Globus pallidus (tissue), 1 donor: ENCODE measurements at regions not wholly inside any gene's neighbourhood (a gene's known extent, or its start where the extent isn't known, plus 50 kb on each side); places are given as distances from the start of the nearest gene placed in this dataset.
"Not testable (repeated sequence)": the region's sequence is repeated elsewhere in the genome, so short reads cannot be mapped to it uniquely, and the experiment has no call there.

ENCODE experiments used
- DNase-seq: peaks from one replicate; pipeline ENCODE4 v3.0.0-alpha.2; 2015; ENCODE audit warnings: low spot score

DNA sequence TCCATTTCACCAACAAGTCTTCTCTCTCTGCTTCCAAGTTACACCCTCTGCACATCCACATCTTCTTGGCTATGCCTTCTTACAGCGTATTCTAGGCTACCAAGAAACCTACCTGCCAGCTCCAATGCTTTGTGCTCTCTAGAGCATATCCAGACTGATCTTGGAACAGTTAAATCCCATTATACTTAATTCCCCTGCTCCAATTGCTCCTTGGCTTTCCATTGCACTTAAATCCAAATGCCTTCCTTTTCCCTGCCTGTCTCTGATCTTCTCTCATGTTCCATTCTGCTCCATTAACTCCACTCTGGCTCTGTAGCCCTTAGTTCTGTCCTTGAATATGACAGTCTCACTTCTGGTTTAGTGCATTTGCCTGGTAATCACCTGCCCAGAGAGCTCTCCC is 322.4 kb downstream of the LRRC70 start:
- no peak for DNase-seq

DNA sequence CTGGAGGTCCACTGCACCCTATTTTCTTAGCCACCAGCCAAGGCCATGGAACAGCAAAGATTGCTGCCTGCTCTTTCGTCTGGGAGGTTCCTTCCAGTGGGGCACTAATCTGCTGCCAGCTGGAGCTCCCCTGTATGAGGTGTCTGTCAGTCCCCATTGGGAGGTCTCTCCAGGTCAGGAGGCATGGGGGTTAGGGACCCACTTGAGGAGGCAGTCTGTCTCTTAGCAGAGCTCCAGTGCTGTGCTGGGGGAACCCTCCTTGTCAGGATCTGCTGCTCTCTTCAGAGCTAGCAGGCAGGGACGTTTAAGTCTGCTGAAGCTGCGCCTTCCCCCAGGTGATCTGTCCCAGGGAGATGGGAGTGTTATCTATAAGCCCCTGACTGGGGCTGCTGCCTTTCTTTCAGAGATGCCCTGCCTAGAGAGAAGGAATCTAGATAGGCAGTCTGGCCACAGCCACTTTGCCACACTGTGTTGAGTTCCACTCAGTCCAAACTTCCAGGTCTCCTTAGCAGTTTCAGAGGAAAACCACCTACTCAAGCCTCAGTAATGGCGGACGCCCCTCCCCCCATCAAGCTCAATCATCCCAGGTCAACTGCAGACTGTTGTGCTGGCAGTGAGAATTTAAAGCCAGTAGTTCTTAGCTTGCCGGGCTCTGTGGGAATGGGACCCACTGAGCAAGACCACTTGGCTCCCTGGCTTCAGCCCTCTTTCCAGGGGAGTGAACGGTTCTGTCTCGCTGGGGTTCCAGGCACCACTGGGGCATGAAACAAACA is 317.7 kb downstream of the LRRC70 start:
- no peak for DNase-seq

DNA sequence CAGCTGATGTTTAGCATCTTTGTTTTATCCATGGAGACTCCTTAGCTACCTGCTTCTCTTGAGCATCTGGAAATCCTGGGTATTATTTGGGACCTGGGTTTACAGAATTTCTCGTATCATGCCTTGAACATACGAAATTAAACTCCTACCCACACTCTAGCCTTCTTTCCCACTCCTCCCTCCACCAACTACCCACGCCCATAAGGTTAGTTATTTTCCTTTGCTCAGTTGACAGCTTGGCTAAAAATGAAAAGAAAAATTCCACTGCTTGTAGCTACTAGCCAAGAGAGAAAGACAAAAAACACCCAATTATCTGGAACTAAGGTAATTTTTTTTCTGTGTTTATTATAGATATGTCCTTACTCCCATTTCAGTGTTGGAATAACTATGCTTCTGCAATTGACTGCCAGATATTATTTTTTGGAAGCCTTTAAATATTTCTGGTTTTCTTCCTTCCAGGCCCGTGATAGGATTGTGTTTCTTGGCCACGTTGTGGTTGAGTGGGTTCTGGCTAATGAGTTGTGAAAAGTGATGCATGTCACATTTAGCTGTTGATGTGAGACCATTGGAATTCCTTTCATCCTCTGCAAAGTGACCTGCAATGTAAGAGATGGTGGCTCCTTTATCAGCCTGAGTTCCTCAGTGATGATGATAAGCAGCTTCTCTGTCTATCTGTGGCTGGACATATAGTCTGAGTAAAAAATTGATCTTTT is 308.1 kb downstream of the LRRC70 start:
- DNase-seq = no peak

DNA sequence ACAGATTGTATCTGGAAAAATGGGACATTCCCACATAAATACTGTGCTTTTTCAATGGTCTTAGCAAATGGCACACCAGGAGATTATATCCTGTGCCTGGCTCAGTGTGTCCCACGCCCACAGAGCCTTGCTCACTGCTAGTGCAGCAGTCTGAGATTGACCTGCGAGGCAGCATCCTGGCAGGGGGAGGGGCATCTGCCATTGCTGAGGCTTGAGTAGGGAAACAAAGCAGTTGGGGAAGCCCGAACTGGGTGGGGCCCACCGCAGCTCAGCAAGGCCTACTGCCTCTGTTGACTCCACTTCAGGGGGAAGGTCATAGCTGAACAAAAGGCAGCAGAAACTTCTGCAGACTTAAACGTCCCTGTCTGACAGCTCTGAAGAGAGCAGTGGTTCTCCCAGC is 258.7 kb downstream of the LRRC70 start:
- not testable (repeated sequence) for DNase-seq

DNA sequence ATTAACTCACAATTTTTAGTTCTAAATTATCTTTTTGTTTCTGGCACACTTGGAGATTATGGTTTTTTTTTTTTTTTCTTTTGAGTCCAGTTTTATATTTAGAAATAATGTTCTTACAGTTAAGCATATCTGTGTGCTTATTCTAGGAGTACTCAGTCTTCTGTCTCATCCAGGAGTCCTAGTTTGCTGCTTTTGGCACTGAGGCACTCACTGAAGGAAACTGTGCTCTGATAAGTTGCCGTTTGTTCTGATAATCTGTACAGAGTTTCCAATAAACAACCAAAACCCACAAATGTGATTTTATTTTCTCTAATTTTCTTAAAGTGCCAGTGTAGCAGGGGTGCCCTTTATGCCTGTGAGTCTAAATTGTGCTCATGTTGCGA is 251.0 kb downstream of the LRRC70 start:
- DNase-seq = no peak

DNA sequence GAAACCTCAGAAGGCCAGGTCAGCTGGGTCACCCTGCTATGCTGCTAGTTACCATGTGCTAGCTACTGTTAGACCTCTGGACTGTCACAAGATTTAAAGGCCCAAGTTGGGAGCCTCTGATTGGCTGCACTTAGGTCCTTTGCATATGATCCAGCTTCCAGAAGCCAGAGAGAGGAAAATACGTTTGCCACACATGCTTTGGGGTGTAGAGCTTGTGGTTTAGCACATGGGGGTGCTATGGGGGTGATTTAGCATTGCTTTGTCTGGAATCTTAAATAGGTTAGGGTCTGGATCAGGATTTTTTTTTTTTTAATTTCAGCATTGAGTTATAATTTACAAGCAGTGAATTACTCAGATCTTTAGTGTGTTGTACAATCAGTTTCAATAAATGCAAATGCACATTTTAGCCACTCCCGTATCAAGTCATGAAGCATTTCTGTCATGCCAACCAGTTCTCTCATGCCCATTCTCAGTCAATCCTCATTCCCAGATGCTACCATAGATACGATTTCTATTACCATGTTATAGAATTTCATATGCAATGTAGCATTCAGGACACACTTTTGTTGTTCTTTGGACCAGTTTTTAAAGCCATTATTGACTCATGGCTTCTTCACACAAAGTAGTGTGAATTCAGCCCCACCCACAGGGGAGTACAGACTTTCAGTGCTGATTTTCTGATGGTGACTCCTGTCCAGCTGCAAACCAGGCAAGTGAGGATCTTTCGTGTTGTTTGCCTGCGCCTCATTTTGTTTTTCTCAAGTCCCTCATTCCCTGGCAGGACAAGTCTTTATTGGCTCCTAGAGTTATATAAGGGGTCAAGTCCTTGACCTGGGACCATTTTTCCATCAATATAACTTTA is 250.4 kb downstream of the LRRC70 start:
- no peak for DNase-seq

DNA sequence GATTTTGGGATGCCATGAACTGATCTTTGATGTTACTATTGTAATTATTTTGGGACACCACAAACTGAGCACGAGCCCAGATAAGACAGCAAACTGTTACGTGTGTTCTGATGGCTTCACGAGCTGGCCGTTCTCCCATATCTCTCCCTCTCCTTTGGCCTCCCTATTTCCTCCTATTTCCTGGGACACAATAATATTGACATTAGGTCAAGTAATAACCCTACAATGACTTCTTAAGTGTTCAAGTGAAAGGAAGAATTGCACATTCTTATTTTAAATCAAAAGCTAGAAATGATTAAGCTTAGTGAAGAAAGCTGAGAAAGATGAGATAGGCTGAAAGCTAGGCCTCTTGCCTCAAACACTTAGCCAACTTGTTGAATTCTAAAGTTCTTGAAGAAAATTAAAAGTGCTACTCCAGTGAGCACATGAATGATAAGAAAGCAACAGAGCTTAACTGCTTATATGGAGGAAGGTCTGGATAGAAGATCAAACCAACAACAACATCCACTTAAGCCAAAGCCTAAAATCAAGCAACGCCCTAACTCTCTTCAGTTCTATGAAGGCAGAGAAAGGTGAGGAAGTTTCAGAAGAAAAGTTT is 247.1 kb downstream of the LRRC70 start:
- DNase-seq = no peak

DNA sequence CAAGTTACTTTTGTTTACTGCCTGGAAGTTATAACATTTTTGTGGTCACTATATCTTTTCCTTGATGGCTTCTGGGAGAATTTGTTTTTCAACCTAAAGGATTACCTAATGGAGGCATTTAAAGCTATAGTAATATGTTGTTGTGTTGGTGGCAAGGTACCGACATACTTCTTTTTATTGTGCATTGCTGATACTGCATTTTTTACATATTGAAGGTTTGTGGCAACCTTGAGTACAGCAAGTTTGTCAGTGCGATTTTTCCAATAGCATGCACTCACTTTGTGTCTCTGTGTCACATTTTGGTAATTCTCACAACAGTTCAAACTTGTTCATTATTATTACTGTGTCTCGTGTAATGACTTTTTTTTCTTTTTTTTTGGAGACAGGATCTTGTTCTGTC is 246.3 kb downstream of the LRRC70 start:
- no peak for DNase-seq

DNA sequence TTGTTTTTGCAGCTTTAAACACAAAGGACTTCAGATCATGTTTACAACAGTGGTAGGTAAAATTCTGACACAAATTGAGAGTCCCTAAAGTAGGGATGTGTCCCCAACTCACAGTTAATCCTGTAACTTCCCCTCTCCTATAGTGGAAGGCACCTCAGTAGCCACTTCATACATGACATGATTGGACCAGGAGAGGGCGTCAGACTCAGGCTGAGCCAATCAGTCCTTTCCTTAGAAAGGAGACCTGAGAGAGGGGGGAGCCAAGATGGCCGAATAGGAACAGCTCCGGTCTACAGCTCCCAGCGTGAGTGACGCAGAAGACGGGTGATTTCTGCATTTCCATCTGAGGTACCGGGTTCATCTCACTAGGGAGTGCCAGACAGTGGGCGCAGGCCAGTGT is 238.4 kb downstream of the LRRC70 start:
- DNase-seq = not testable (repeated sequence)

DNA sequence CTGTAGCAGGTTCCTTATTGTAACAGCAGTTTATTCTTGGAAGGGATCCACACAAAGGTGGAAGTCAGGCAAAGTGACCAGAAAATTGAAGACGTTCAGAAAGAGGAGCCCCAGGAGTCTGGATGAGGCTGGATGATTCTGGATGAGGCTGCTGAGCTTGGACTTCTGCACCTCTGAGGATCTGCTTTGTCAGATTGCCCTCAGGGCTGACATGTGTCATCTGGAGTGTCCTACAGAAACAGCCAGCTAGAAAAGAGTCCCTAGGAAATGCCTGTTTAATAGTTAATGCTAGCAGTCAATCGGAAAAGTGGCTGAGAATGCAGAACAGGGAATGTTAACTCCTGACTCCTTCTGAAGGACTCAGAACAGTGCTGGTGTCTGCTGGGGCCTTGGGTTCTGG is 236.4 kb downstream of the LRRC70 start:
- DNase-seq = no peak

DNA sequence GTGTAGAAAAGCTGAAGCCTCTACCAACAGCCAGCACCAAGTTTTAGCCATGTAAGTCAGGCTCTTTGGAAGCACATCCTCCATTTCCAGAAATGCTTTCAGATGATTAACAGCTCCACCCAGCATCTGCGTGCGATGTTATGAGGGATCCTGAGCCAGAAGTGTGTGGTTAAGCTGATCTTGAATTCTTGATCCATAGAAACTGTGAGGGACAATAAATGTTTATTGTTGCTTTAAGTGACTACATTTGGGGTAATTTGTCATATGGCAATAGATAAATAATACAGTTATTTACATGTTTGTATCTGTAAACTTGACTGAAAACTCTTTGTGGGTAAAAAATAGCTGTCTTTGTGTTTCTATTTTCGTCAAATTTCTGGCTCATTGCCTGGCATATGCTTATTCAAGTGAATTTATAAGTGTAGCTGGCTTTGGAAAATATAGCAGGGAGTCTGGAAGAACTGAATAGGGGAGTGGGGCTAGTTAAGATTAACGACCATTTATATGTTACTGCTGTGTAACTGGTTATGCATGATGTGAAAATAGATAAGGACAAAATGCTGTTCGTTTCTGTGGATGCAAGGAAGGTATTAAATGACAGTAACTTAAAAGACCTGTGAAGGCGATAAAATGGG is 234.1 kb downstream of the LRRC70 start:
- no peak for DNase-seq

DNA sequence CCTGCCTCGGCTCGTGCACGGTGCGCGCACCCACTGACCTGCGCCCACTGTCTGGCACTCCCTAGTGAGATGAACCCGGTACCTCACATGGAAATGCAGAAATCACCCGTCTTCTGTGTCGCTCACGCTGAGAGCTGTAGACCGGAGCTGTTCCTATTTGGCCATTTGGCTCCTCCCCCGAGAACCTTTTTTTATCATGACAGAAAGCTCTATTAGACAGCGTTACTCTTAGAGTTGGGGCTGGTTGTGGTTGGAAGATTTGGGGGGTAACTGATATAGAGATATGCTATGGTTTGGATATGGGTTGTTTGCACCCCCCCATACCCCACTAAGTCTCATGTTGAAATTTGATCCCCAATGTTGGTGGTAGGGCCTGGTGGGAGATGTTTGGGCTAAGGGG is 226.2 kb downstream of the LRRC70 start:
- not testable (repeated sequence) for DNase-seq

DNA sequence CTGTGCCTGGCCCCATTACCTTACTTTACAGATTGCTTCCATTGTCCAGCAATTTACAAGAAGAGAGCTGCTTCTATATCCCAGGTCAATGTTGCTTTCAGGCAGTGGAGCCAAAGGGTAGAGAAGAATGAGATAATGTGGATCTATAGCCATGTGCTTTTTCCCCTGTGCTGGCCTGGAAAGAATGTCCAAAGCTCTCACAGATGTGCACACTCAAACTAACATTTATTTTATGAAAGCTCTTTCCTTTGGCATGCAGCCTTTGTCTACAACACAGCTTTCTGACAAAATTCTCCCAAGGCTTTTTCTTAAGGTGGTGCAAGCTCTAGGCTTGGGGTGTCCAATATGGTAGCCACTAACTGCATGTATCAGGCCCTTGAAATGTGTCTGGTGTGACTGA is 217.3 kb downstream of the LRRC70 start:
- no peak for DNase-seq

DNA sequence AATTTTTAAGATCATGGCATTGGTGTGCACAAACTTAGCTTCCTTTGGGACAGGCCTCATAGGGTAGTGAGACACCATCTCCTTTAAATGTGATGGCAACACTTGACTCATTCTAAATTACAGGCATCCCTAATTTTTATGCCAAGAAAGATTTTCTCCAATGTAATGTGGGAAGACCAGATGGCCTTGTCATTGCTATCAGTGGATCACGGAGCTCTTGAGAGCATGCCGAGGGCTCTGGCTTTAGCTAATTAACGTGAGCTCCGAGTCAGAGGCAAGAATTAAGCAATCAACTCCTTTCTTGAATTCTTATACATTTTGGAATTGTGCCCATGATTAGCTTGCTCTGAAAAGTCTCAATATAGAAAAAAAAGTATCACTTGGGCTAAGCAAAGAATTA is 215.8 kb downstream of the LRRC70 start:
- DNase-seq = no peak

DNA sequence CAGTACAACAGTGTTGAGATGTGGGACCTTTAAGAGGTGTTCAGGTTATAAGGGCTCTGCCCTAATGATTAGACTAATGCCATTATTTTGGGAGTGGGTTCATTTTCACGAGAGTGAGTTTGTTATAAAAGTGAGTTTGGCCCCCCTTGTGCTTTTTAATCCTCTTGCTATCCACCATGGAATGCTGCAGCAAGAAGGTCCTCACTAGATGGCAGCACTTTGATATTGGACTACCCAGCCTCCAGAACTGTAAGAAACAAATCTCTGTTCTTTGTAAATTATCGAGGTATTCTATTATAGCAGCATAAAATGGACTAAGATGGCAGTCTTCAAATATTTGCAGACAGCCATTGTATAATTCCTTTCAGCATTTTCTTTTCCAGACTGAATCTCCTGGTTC is 212.4 kb downstream of the LRRC70 start:
- DNase-seq = no peak

DNA sequence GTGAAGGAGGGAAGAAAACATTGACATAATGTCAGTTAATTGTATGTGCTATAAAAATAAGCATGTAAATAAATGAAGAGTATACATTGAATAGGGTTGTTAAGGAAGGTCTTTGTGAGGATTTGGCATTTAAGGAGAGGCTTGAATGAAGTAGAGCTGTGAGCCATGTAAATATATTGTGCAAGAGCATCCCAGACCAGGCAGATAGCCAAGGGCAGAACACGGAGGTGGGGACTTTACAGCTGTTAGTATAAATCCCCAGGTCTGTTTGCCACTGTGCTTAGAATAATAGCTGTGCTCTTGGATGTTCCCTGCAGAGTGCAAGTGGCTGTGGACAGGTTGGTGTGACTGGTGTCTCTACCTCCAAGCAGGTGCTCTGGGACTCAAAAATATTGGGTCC is 211.7 kb downstream of the LRRC70 start:
- DNase-seq = no peak

DNA sequence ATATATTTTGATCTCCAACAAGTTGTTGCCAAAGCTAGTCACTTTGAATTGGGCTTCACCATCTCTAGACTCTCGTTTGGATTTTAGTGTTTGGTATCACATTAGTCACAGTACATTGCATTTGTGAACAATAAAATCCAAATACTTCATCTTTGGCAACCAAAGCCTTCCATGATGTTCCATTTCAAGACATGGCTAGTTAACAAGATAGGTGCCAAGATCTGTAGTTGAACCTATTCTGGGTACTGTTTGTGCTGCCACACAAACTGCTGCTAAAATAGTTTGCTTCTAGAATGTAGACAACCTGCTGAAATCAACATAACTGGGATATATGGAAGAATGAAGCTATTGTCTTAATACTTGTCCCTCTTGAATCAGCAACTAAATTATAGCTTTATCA is 207.5 kb downstream of the LRRC70 start:
- no peak for DNase-seq

DNA sequence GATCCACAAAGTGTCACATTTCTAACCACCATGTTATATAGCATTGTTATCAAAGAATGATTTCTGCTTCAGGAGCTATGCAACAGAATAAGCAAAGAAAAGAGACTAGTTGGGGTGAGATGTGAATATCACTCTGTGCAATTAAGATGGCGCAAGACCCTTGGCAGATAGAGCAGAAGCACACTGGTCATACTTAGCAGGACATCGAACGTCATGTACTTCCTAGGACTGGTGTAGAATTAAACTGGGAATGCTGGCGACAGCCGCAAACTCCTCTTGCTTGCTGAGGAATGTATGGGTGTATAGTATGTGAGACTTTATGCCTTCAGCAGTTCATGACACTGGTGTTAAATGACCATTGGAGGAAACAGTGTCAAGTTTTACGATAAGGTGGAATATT is 207.0 kb downstream of the LRRC70 start:
- DNase-seq = no peak

DNA sequence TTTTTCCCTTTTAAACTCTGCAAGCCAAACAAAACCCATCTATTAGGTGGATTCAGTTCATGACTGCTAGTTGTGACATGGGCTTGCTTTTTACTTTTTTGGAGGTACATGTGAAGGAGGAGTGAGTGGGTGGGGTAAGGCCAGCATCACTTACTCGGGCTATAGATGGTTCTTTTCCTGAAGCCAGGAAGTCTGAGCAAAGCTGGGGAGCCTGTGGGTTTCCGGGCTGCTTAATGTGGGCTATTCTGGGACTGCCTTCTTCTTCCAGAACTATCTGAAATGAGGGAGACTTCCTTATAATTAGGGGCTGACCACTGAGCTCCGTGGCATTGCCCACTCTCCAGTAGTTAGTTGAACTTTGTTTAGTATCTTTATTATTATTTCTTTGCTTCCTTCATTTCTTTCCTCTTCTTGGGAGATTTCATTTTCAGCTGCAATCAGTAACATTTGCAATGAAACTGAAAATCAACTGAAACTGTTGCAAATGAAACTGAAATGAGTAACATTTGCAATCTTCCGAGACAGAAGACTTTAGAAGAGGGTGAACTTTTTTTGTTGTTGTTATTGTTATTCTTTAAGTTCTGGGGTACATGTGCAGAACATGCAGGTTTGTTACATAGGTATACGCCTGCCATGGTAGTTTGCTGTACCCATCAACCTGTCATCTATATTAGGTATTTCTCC is 204.9 kb downstream of the LRRC70 start:
- DNase-seq = peak; percentile 61

DNA sequence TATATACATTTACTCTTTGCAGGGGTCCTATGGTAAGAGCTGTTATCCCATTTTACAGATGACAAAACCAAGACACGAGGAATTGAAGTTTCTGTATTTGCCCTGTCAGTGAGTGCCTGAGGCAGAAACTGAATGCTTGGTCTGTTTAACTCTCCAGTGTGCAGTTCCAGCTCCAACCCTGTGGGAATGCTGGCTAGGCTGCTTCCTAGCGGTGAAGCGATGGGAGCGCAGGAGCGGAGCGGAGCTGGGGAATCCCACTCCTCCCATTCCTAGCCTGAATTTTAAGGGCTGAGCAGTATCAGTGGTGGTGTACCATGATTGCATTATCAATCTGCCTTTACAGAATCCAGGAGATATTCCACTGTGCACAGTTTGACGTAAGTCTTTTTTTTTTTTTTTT is 202.3 kb downstream of the LRRC70 start:
- no peak for DNase-seq

DNA sequence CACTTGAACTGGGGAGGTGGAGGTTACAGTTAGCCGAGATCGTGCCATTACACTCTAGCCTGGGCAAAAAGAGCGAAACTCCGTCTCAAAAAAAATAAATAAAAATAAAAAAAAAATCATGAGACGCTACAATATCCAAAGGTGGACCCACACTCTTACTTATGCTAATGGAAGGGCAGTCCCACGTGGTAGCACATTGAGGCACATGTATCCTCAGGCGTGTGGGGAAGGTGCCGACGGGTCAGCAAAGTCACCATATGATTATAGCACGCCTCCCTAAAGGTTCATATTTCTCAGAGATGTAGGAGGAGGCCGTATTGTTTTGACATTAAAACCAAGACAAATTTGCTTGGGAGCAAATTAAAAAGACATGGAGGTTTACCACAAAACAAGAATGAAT is 201.6 kb downstream of the LRRC70 start:
- DNase-seq = no peak
